GM12878 (cell line): ENCODE measurements at regions not wholly inside any gene's neighbourhood (a gene's known extent, or its start where the extent isn't known, plus 50 kb on each side); places are given as distances from the start of the nearest gene placed in this dataset.

Experiments
- ATAC-seq: fragments of 200-7000 bp; cut with Tn5 transposase; 3 replicates; pipeline ENCODE4 v1.9.1; 2020; ENCODE audit warnings: mild to moderate bottlenecking, moderate library complexity
- BruUV-seq: library from RNA; stranded (reverse); fragments of 400-500 nt; replicated peaks from 2 replicates; lab custom pipeline; 2021; lab: Mats Ljungman, UMichigan
- CTCF ChIA-PET: fragments of 300-600 bp; sonication (Branson Sonifier 250); formaldehyde crosslinking; extraction: SDS; loops from one replicate; lab custom pipeline; 2021; ENCODE audit warnings: inconsistent platforms; lab: Yijun Ruan, JAX
- POLR2A ChIA-PET: fragments of 350-600 bp; formaldehyde crosslinking; extraction: SDS; loops from one replicate; lab custom pipeline; 2021; ENCODE audit warnings: inconsistent platforms; lab: Charles Lee
- RAD21 ChIA-PET: fragments of 300-600 bp; sonication (Branson Sonifier 250); formaldehyde crosslinking; loops from one replicate; lab custom pipeline; 2023; ENCODE audit warnings: antibody characterized with exemption; ENCODE audit not compliant: unreplicated experiment; lab: Charles Lee
- SMC1A ChIA-PET: fragments of 300-600 bp; sonication (Branson Sonifier 250); formaldehyde crosslinking; loops from one replicate; lab custom pipeline; 2023; ENCODE audit not compliant: unreplicated experiment, uncharacterized antibody; lab: Charles Lee
- DNase-seq: peaks from one replicate; pipeline ENCODE4 v3.0.0-alpha.2; 2011; ENCODE audit warnings: low read depth, low spot score
- FAIRE-seq: peaks from 3 replicates; lab custom pipeline; 2011; peaks lifted over from hg19 to GRCh38; lab: Jason Lieb, UNC
- H2AFZ ChIP-seq: 2 replicates; pipeline ENCODE4 v1.6.0; 2011; ENCODE audit warnings: low read depth, low read length, control low read depth; ENCODE audit not compliant: control insufficient read depth
- H3K27ac ChIP-seq: 2 replicates; pipeline ENCODE4 v1.5.1; 2011; ENCODE audit warnings: control low read depth; ENCODE audit not compliant: control insufficient read depth, insufficient read depth
- H3K27me3 ChIP-seq, 2 experiments: replicated peaks in 1 of 2; 2 replicates each; pipeline versions ENCODE4 v1.6.0 to v1.6.1; 2011; ENCODE audit warnings: low read length in 1 of 2; ENCODE audit not compliant: control insufficient read depth in 2 of 2, insufficient read depth in 2 of 2
- H3K36me3 ChIP-seq, 2 experiments: 2 replicates each; pipeline ENCODE4 v1.5.1; 2011; ENCODE audit warnings: low read length in 1 of 2; ENCODE audit not compliant: control insufficient read depth in 2 of 2, insufficient read depth in 2 of 2
- H3K4me1 ChIP-seq: 2 replicates; pipeline ENCODE4 v1.6.1; 2011; ENCODE audit warnings: mild to moderate bottlenecking, low read length, moderate library complexity, mixed read lengths; ENCODE audit not compliant: control insufficient read depth, insufficient read depth
- H3K4me2 ChIP-seq: 2 replicates; pipeline ENCODE4 v1.6.0; 2011; ENCODE audit warnings: control low read depth; ENCODE audit not compliant: control insufficient read depth, insufficient read depth
- H3K4me3 ChIP-seq: fragments of 200-600 bp; sonication (generic); 2 replicates; pipeline ENCODE4 v1.5.1; 2016
- H3K79me2 ChIP-seq: 2 replicates; pipeline ENCODE4 v1.6.0; 2011; ENCODE audit warnings: low read length; ENCODE audit not compliant: control insufficient read depth, insufficient read depth
- H3K9ac ChIP-seq: 2 replicates; pipeline ENCODE4 v1.8.0; 2011; ENCODE audit warnings: low read length, control low read depth, mixed read lengths; ENCODE audit not compliant: control insufficient read depth, insufficient read depth
- H3K9me3 ChIP-seq: replicated peaks from 3 replicates; pipeline ENCODE4 v1.5.1; 2011; ENCODE audit warnings: mild to moderate bottlenecking, low read length; ENCODE audit not compliant: control insufficient read depth, insufficient read depth
- H4K20me1 ChIP-seq: 2 replicates; pipeline ENCODE4 v1.6.0; 2011; ENCODE audit not compliant: control insufficient read depth, insufficient read depth
- BCLAF1 ChIP-seq: fragments of 450-650 bp; IDR thresholded peaks from 2 replicates; pipeline ENCODE4 v1.6.1; 2017; ENCODE audit warnings: antibody characterized with exemption, mild to moderate bottlenecking, moderate library complexity
- CBX3 ChIP-seq: fragments of 200-600 bp; sonication (generic); IDR thresholded peaks from 2 replicates; pipeline ENCODE4 v1.6.1; 2016; ENCODE audit warnings: low read depth, borderline replicate concordance
- HCFC1 ChIP-seq: fragments of 150-350 bp; IDR thresholded peaks from 2 replicates; pipeline ENCODE4 v1.6.1; 2014; ENCODE audit warnings: low read length
- IKZF2 ChIP-seq, 2 experiments: fragments of 450-650 bp; IDR thresholded peaks; 2 replicates each; pipeline ENCODE4 v1.6.1; 2017; ENCODE audit warnings: mild to moderate bottlenecking in 2 of 2, moderate library complexity in 2 of 2
- IRF3 ChIP-seq: fragments of 450-650 bp; IDR thresholded peaks from 2 replicates; pipeline ENCODE4 v1.6.1; 2014; ENCODE audit warnings: mild to moderate bottlenecking
- JUND ChIP-seq: IDR thresholded peaks from 2 replicates; pipeline ENCODE4 v1.6.1; 2012; ENCODE audit warnings: low read depth, mild to moderate bottlenecking, low read length, improper control_type of control experiment, moderate library complexity
- KDM1A ChIP-seq: fragments of 200-600 bp; sonication (generic); IDR thresholded peaks from 2 replicates; pipeline ENCODE4 v1.6.1; 2016; ENCODE audit warnings: borderline replicate concordance
- KLF5 ChIP-seq: fragments of 450-650 bp; IDR thresholded peaks from 2 replicates; pipeline ENCODE4 v1.6.1; 2014; ENCODE audit warnings: mild to moderate bottlenecking; ENCODE audit not compliant: partially characterized antibody
- MEF2A ChIP-seq: IDR thresholded peaks from 2 replicates; pipeline ENCODE4 v1.6.1; 2011; ENCODE audit warnings: low read depth, mild to moderate bottlenecking, low read length, moderate library complexity; ENCODE audit not compliant: insufficient read depth
- MYC ChIP-seq: IDR thresholded peaks from 2 replicates; pipeline ENCODE4 v1.6.1; 2011; ENCODE audit warnings: mild to moderate bottlenecking, low read length, moderate library complexity, inconsistent platforms; ENCODE audit not compliant: insufficient read depth, insufficient replicate concordance, insufficient read length, severe bottlenecking
- POLR2A ChIP-seq: IDR thresholded peaks from 2 replicates; pipeline ENCODE4 v1.6.1; 2011; ENCODE audit warnings: low read depth, mild to moderate bottlenecking, low read length
- POLR2AphosphoS2 ChIP-seq: IDR thresholded peaks from 2 replicates; pipeline ENCODE4 v1.6.1; 2011; ENCODE audit warnings: low read depth, mild to moderate bottlenecking, low read length, improper control_type of control experiment, moderate library complexity
- POU2F2 ChIP-seq: IDR thresholded peaks from 3 replicates; pipeline ENCODE4 v1.6.1; 2011; ENCODE audit warnings: low read depth, mild to moderate bottlenecking, low read length, borderline replicate concordance
- RELA ChIP-seq: fragments of 450-650 bp; IDR thresholded peaks from 2 replicates; pipeline ENCODE4 v1.8.0; 2014; ENCODE audit warnings: borderline replicate concordance; ENCODE audit not compliant: partially characterized antibody
- SMAD5 ChIP-seq: IDR thresholded peaks from 2 replicates; pipeline ENCODE4 v1.6.1; 2016; ENCODE audit warnings: antibody characterized with exemption, low read depth
- SPI1 ChIP-seq: IDR thresholded peaks from 2 replicates; pipeline ENCODE4 v1.6.1; 2011; ENCODE audit warnings: low read depth, mild to moderate bottlenecking, low read length, moderate library complexity, borderline replicate concordance; ENCODE audit not compliant: insufficient read depth
- STAT1 ChIP-seq: fragments of 450-650 bp; conservative IDR thresholded peaks from 2 replicates; pipeline ENCODE4 v1.6.1; 2014; ENCODE audit warnings: antibody characterized with exemption, mild to moderate bottlenecking
- WRNIP1 ChIP-seq: IDR thresholded peaks from 2 replicates; pipeline ENCODE4 v1.6.1; 2011; ENCODE audit warnings: low read depth, low read length, improper control_type of control experiment, borderline replicate concordance
- ZBTB33 ChIP-seq: fragments of 450-650 bp; IDR thresholded peaks from 2 replicates; pipeline ENCODE4 v1.6.1; 2017; ENCODE audit warnings: mild to moderate bottlenecking
- ZSCAN29 ChIP-seq: fragments of 450-650 bp; IDR thresholded peaks from 2 replicates; pipeline ENCODE4 v1.6.1; 2017; ENCODE audit warnings: mild to moderate bottlenecking, moderate library complexity
- WGBS: methylation state at CpG from one replicate; pipeline ENCODE4 v1.1.6; 2016; ENCODE audit warnings: low lambda C conversion rate; ENCODE audit not compliant: insufficient replicate concordance, insufficient coverage; ENCODE audit errors: missing lambda C conversion rate; 5-methylcytosine and 5-hydroxymethylcytosine counted together
- in situ Hi-C: fragments of 300-500 bp; cut with MboI; formaldehyde crosslinking; loops from 9 replicates; pipeline ENCODE4 v1.14.3; 2018; ENCODE audit warnings: mixed read lengths
- intact Hi-C: fragments of 100-400 bp; cut with micrococcal nuclease; formaldehyde crosslinking; loops from one replicate; pipeline ENCODE4 v1.14.2; 2022; ENCODE audit not compliant: unreplicated experiment

GRCh38 chr2:204436230-204436629 is 109.0 kb upstream of the PARD3B start (continued):
- no peak for TF ChIP-seq BCLAF1
- TF ChIP-seq MYC = no peak
- no peak for TF ChIP-seq KLF5
- TF ChIP-seq JUND = no peak
- no peak for TF ChIP-seq RELA
- TF ChIP-seq WRNIP1 = no peak

- no peak for FAIRE-seq
- ChIA-PET SMC1A (no interaction called here), POLR2A (no interaction called here), CTCF (no interaction called here), RAD21 (no interaction called here)
- H3K9ac ChIP-seq = no peak overlapping the region
- H4K20me1 ChIP-seq = no peaks in the 10 kb centered on the region
- H3K27ac ChIP-seq = no peak overlapping the region
- in situ Hi-C loops (no loop called here), intact Hi-C loops (no loop called here)
- H3K4me3 ChIP-seq = no peak overlapping the region
- no peaks in the 10 kb centered on the region for H3K27me3 ChIP-seq
- ATAC-seq = no peak
- H3K36me3 ChIP-seq = no peaks in the 10 kb centered on the region
- H3K4me1 ChIP-seq = no peaks in the 10 kb centered on the region
- H2AFZ ChIP-seq = no peak overlapping the region
- BruUV-seq = no TSS peak
- no peaks in the 10 kb centered on the region for H3K79me2 ChIP-seq
- no peaks in the 10 kb centered on the region for H3K9me3 ChIP-seq
- DNase-seq = no peak
- no peak overlapping the region for H3K4me2 ChIP-seq
- WGBS = 10% methylated on average over 5 of the region's 5 CpGs
- TF ChIP-seq ZSCAN29 (no peak), POLR2AphosphoS2 (no peak), HCFC1 (no peak), STAT1 (no peak), IRF3 (no peak), IKZF2 (IDR thresholded peaks at IDR 0.05) (no peak), ZBTB33 (no peak), CBX3 (no peak), SPI1 (no peak), KDM1A (no peak), MEF2A (no peak), POU2F2 (no peak), SMAD5 (no peak), POLR2A (no peak)
These were observed 107.9 kb upstream of the PARD3B start for GRCh38 chr2:204437408-204437807.
